Neural progenitor cell (in vitro differentiated cells): ENCODE measurements at regions not wholly inside any gene's neighbourhood (a gene's known extent, or its start where the extent isn't known, plus 50 kb on each side); places are given as distances from the start of the nearest gene placed in this dataset.
"Not testable (repeated sequence)": the region's sequence is repeated elsewhere in the genome, so short reads cannot be mapped to it uniquely, and the experiment has no call there.

Source experiments
- DNase-seq: peaks from one replicate; pipeline ENCODE4 v3.0.0-alpha.2; 2016; ENCODE audit warnings: low spot score
- H2AFZ ChIP-seq: fragments of 200-600 bp; sonication (generic); replicated peaks from 2 replicates; pipeline ENCODE4 v1.6.1; 2016; ENCODE audit warnings: antibody characterized with exemption
- H3F3A ChIP-seq: fragments of 200-600 bp; sonication (generic); 2 replicates; pipeline ENCODE4 v1.6.1; 2016; ENCODE audit warnings: antibody characterized with exemption, low read depth
- H3K27ac ChIP-seq: fragments of 200-600 bp; sonication (generic); 2 replicates; pipeline ENCODE4 v1.5.1; 2016; ENCODE audit warnings: mild to moderate bottlenecking
- H3K27me3 ChIP-seq: fragments of 200-600 bp; sonication (generic); 2 replicates; pipeline ENCODE4 v1.6.1; 2016; ENCODE audit warnings: mild to moderate bottlenecking, moderate library complexity
- H3K36me3 ChIP-seq: fragments of 200-600 bp; sonication (generic); 2 replicates; pipeline ENCODE4 v1.5.1; 2016
- H3K4me1 ChIP-seq: fragments of 200-600 bp; sonication (generic); 2 replicates; pipeline ENCODE4 v1.6.1; 2016; ENCODE audit warnings: mixed run types
- H3K4me2 ChIP-seq: fragments of 200-600 bp; sonication (generic); 2 replicates; pipeline ENCODE4 v1.6.1; 2016
- H3K4me3 ChIP-seq: fragments of 200-600 bp; sonication (generic); 2 replicates; pipeline ENCODE4 v1.5.1; 2016
- H3K79me2 ChIP-seq: fragments of 200-600 bp; sonication (generic); 2 replicates; pipeline ENCODE4 v1.6.1; 2016; ENCODE audit warnings: low read depth
- H3K9ac ChIP-seq: fragments of 200-600 bp; sonication (generic); 2 replicates; pipeline ENCODE4 v1.6.1; 2016
- H3K9me3 ChIP-seq: fragments of 200-600 bp; sonication (generic); 2 replicates; pipeline ENCODE4 v1.5.1; 2016; ENCODE audit warnings: low read depth
- H4K20me1 ChIP-seq: fragments of 200-600 bp; sonication (generic); 2 replicates; pipeline ENCODE4 v1.6.1; 2016; ENCODE audit warnings: low read depth
- H3K27ac Mint-ChIP-seq: 3 replicates; pipeline ENCODE4 v1.8.0; 2021; ENCODE audit warnings: mixed read lengths
- H3K27me3 Mint-ChIP-seq: 2 replicates; pipeline ENCODE4 v1.8.0; 2022; ENCODE audit warnings: low read depth, mild to moderate bottlenecking, inconsistent platforms, moderate library complexity, mixed read lengths; ENCODE audit not compliant: insufficient read depth
- H3K36me3 Mint-ChIP-seq: 3 replicates; pipeline ENCODE4 v1.8.0; 2021; ENCODE audit warnings: mixed read lengths
- H3K4me1 Mint-ChIP-seq: 3 replicates; pipeline ENCODE4 v1.8.0; 2021; ENCODE audit warnings: mixed read lengths
- H3K4me3 Mint-ChIP-seq: 3 replicates; pipeline ENCODE4 v1.8.0; 2021; ENCODE audit warnings: mild to moderate bottlenecking, moderate library complexity, mixed read lengths
- H3K9me3 Mint-ChIP-seq: 3 replicates; pipeline ENCODE4 v1.8.0; 2020; ENCODE audit warnings: mixed read lengths
- CTCF ChIP-seq: fragments of 200-600 bp; sonication (generic); IDR thresholded peaks from 2 replicates; pipeline ENCODE4 v1.5.1; 2017; ENCODE audit warnings: antibody characterized with exemption, mild to moderate bottlenecking
- EZH2 ChIP-seq: fragments of 200-600 bp; sonication (generic); IDR thresholded peaks from 2 replicates; pipeline ENCODE4 v1.6.1; 2017; ENCODE audit warnings: antibody characterized with exemption, mild to moderate bottlenecking, moderate library complexity
- EZH2phosphoT487 ChIP-seq: fragments of 200-600 bp; sonication (generic); IDR thresholded peaks from 2 replicates; pipeline ENCODE4 v1.6.1; 2017; ENCODE audit warnings: antibody characterized with exemption

- Histone ChIP-seq H3K79me2 (no peaks in the 10 kb centered on the region), H3K4me2 (no peak overlapping the region), H3K9me3 (no peaks in the 10 kb centered on the region), H3K4me1 (peaks cover 8% of the 10 kb centered on the region), H3K27ac (no peak overlapping the region), H4K20me1 (no peaks in the 10 kb centered on the region), H3F3A (peaks cover 11% of the 10 kb centered on the region), H3K27me3 (peaks cover 27% of the 10 kb centered on the region), H2AFZ (no peak overlapping the region), H3K4me3 (no peak overlapping the region), H3K36me3 (no peaks in the 10 kb centered on the region), H3K9ac (no peak overlapping the region)
- Mint-ChIP-seq H3K4me3 (no peak overlapping the region), H3K36me3 (peaks cover 3% of the 10 kb centered on the region), H3K27me3 (peaks cover 9% of the 10 kb centered on the region), H3K27ac (no peak overlapping the region), H3K4me1 (peaks cover 4% of the 10 kb centered on the region), H3K9me3 (peaks cover 15% of the 10 kb centered on the region)
- TF ChIP-seq CTCF, result no peak
- TF ChIP-seq EZH2, result no peak
- TF ChIP-seq EZH2phosphoT487, result no peak
- no peak for DNase-seq
Measured at GRCh38 chr5:154644745-154645411, 110.3 kb upstream of the LARP1 start.

- no peak overlapping the region for H3K4me3 Mint-ChIP-seq
- no peaks in the 10 kb centered on the region for H3K79me2 ChIP-seq
- H2AFZ ChIP-seq, result no peak overlapping the region
- no peak overlapping the region for H3K4me3 ChIP-seq
- H4K20me1 ChIP-seq, result no peaks in the 10 kb centered on the region
- H3K4me2 ChIP-seq, result no peak overlapping the region
- H3K36me3 Mint-ChIP-seq, result peaks cover 3% of the 10 kb centered on the region
- no peaks in the 10 kb centered on the region for H3K9me3 ChIP-seq
- H3K27ac Mint-ChIP-seq, result no peak overlapping the region
- H3K9ac ChIP-seq, result no peak overlapping the region
- peaks cover 15% of the 10 kb centered on the region for H3K9me3 Mint-ChIP-seq
- H3K27me3 ChIP-seq, result peaks cover 19% of the 10 kb centered on the region
- H3K36me3 ChIP-seq, result no peaks in the 10 kb centered on the region
- H3K4me1 ChIP-seq, result peaks cover 9% of the 10 kb centered on the region
- DNase-seq, result peak; percentile 31
- peaks cover 11% of the 10 kb centered on the region for H3F3A ChIP-seq
- peaks cover 9% of the 10 kb centered on the region for H3K27me3 Mint-ChIP-seq
- no peak overlapping the region for H3K27ac ChIP-seq
- H3K4me1 Mint-ChIP-seq, result peaks cover 1% of the 10 kb centered on the region
- TF ChIP-seq CTCF (peak; percentile 42), EZH2phosphoT487 (no peak)
Measured at GRCh38 chr5:154642499-154643245, 112.5 kb upstream of the LARP1 start.

GRCh38 chr5:154640213-154640831 is 114.9 kb upstream of the LARP1 start:
- DNase-seq, result peak; percentile 60
- not testable (repeated sequence) for H3K4me3 Mint-ChIP-seq, H3K27ac ChIP-seq, H3K36me3 ChIP-seq, H3K27me3 Mint-ChIP-seq, H3K79me2 ChIP-seq, H2AFZ ChIP-seq, H3K9me3 ChIP-seq, H3K4me1 Mint-ChIP-seq, H3K4me1 ChIP-seq, H3K36me3 Mint-ChIP-seq, H3K9ac ChIP-seq, H3K27ac Mint-ChIP-seq, H3K4me3 ChIP-seq, H3K27me3 ChIP-seq, H4K20me1 ChIP-seq
- TF ChIP-seq CTCF, result peak; percentile 62
- Histone ChIP-seq H3K4me2 (peak overlapping the region; percentile 28), H3F3A (peaks cover 11% of the 10 kb centered on the region)
- peaks cover 12% of the 10 kb centered on the region for H3K9me3 Mint-ChIP-seq

- not testable (repeated sequence) for H3K27me3 Mint-ChIP-seq, H3K36me3 ChIP-seq, H3K9ac ChIP-seq, H2AFZ ChIP-seq, H3K36me3 Mint-ChIP-seq, H3K9me3 ChIP-seq, H3K27ac Mint-ChIP-seq, H3K4me2 ChIP-seq, H3K27ac ChIP-seq, H3K27me3 ChIP-seq, H3K9me3 Mint-ChIP-seq, H3K4me1 ChIP-seq, H3K79me2 ChIP-seq, H3K4me1 Mint-ChIP-seq, H3K4me3 Mint-ChIP-seq, H4K20me1 ChIP-seq, DNase-seq, H3K4me3 ChIP-seq
- peaks cover 11% of the 10 kb centered on the region for H3F3A ChIP-seq
Measured at GRCh38 chr5:154636786-154637185, 118.4 kb upstream of the LARP1 start.

GRCh38 chr5:154636271-154636670 is 118.9 kb upstream of the LARP1 start:
- not testable (repeated sequence) for H4K20me1 ChIP-seq, H3F3A ChIP-seq, H3K9me3 Mint-ChIP-seq, H3K36me3 ChIP-seq, H3K4me2 ChIP-seq, H3K27me3 ChIP-seq, H3K9me3 ChIP-seq, H3K4me1 Mint-ChIP-seq, H3K4me3 ChIP-seq, H3K27me3 Mint-ChIP-seq, H3K9ac ChIP-seq, DNase-seq, H3K4me3 Mint-ChIP-seq, H3K27ac ChIP-seq, H3K36me3 Mint-ChIP-seq, H3K4me1 ChIP-seq, H2AFZ ChIP-seq, H3K79me2 ChIP-seq, H3K27ac Mint-ChIP-seq
